ENCODE measurements at regions not wholly inside any gene's neighbourhood (a gene's known extent, or its start where the extent isn't known, plus 50 kb on each side); places are given as distances from the start of the nearest gene placed in this dataset.
A peak's percentile ranks its signal among the peaks of the same experiment; 100 is the strongest.

GRCh38 chr10:15461353-15462108 lies 90.4 kb upstream of the FAM171A1 start:
- no peak for DNase-seq (ENCODE audit: low spot score)
- Histone ChIP-seq H3K4me1 (ENCODE audit: insufficient read depth, low read length) (no peaks in the 10 kb centered on the region), H3K79me2 (ENCODE audit: insufficient read depth, low read length) (no peaks in the 10 kb centered on the region), H3K27me3 (ENCODE audit: control insufficient read depth in 1 of 2, insufficient read depth in 2 of 2, low read length in 2 of 2) (no peaks in the 10 kb centered on the region; a peak in 1 of 5 replicates), H3K9ac (ENCODE audit: insufficient read depth, low read depth, low read length) (no peak overlapping the region), H3K4me2 (ENCODE audit: low read depth, low read length) (no peak overlapping the region), H2AFZ (ENCODE audit: low read length) (no peak overlapping the region), H4K20me1 (ENCODE audit: insufficient read depth, low read length) (no peaks in the 10 kb centered on the region), H3K4me3 (replicated peaks in 1 of 3; ENCODE audit: insufficient read depth in 1 of 3, low read depth in 2 of 3, low read length in 3 of 3) (no peak overlapping the region), H3K36me3 (replicated peaks in 1 of 2; ENCODE audit: control insufficient read depth in 1 of 2, insufficient read depth in 2 of 2, low read length in 2 of 2) (no peaks in the 10 kb centered on the region), H3K9me3 (ENCODE audit: low read length) (no peaks in the 10 kb centered on the region), H3K27ac (ENCODE audit: extremely low read length, insufficient read depth, low read length) (no peak overlapping the region)
- BruUV-seq (replicated peaks): no TSS peak
- TF ChIP-seq, protein P1, sequence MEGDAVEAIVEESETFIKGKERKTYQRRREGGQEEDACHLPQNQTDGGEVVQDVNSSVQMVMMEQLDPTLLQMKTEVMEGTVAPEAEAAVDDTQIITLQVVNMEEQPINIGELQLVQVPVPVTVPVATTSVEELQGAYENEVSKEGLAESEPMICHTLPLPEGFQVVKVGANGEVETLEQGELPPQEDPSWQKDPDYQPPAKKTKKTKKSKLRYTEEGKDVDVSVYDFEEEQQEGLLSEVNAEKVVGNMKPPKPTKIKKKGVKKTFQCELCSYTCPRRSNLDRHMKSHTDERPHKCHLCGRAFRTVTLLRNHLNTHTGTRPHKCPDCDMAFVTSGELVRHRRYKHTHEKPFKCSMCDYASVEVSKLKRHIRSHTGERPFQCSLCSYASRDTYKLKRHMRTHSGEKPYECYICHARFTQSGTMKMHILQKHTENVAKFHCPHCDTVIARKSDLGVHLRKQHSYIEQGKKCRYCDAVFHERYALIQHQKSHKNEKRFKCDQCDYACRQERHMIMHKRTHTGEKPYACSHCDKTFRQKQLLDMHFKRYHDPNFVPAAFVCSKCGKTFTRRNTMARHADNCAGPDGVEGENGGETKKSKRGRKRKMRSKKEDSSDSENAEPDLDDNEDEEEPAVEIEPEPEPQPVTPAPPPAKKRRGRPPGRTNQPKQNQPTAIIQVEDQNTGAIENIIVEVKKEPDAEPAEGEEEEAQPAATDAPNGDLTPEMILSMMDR (CRISPR knock-in tag; IDR thresholded peaks at IDR 0.05): peak; percentile 52
- peak; percentile 53; the same call in 1 of the 2 replicates for TF ChIP-seq NFE2L2 (IDR thresholded peaks at IDR 0.05; ENCODE audit: low read length)
- TF ChIP-seq, protein P2, sequence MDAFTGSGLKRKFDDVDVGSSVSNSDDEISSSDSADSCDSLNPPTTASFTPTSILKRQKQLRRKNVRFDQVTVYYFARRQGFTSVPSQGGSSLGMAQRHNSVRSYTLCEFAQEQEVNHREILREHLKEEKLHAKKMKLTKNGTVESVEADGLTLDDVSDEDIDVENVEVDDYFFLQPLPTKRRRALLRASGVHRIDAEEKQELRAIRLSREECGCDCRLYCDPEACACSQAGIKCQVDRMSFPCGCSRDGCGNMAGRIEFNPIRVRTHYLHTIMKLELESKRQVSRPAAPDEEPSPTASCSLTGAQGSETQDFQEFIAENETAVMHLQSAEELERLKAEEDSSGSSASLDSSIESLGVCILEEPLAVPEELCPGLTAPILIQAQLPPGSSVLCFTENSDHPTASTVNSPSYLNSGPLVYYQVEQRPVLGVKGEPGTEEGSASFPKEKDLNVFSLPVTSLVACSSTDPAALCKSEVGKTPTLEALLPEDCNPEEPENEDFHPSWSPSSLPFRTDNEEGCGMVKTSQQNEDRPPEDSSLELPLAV (CRISPR knock-in tag; conservative IDR thresholded peaks at IDR 0.05; ENCODE audit: low read depth): no peak
- TF ChIP-seq TBX2 (CRISPR knock-in tag; IDR thresholded peaks at IDR 0.05; ENCODE audit: borderline replicate concordance): no peak
- TF ChIP-seq STAG1 (CRISPR knock-in tag; IDR thresholded peaks at IDR 0.05): peak; percentile 49
- CTCF ChIA-PET (ENCODE audit: low intra/inter-chr PET ratio, low total read pairs): interaction anchor here (1.2 kb wide), 1 partner anchor 264 kb away, joined by 4 read pairs; no protein-coding TSS in a partner anchor
- 11% methylated on average over 6 of the region's 9 CpGs for WGBS (ENCODE audit: low lambda C conversion rate)
- ATAC-seq: peak; percentile 77
- peak; percentile 34 for FAIRE-seq
- POLR2A ChIA-PET: no interaction called here
- intact Hi-C loops (cut with micrococcal nuclease; ENCODE audit: unreplicated experiment) (no loop called here), in situ Hi-C loops (cut with HindIII; ENCODE audit: extremely low pct_ligation_motif_present, low pct_unique_long_range_greater_than_20kb) (no loop called here)
